ENCODE measurements at regions not wholly inside any gene's neighbourhood (a gene's known extent, or its start where the extent isn't known, plus 50 kb on each side); places are given as distances from the start of the nearest gene placed in this dataset.

DNA sequence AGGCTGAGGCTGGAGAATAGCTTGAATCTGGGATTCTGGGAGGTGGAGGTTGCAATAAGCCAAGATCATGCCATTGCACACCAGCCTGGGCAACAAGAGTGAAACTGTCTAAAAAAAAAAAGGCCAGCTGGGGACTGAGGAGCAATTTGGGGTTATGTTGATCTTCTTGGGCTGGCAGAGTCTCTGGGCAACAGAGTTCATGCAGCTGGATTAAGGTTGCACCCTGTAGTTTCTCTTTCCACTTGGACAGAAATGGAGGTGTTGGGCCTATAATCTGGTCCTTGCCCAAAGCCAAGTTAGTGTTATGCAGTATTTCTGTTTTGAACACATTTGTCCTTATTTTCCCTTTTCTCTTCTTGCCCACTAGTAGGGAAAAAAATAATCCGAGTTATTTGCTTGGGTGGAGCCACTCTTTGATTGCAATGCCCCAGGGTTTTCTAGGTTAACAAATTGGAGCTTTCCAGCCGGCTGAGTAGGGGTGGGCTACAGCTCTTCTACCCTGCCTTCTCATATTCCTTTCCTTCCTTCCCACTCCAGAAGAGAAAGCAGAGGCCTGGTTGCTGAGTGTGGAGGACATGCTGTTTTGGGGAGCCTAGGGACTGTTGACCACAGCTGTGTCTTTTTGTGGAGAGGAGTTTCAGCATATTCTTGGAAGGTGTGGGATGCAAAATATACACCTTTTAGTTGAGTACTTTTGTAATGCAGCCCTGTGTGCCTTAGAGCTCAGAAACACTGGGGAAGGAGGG is 213.9 kb downstream of the SOX4 start:
- Histone ChIP-seq H3K9ac (ENCODE audit: low read length) (no peak overlapping the region), H3K36me3 (ENCODE audit: insufficient read depth, low read length) (no peaks in the 10 kb centered on the region), H3K27me3 (ENCODE audit: insufficient read depth, low read length) (no peaks in the 10 kb centered on the region), H3K79me2 (ENCODE audit: insufficient read depth, low read length) (no peaks in the 10 kb centered on the region), H3K4me1 (ENCODE audit: insufficient read depth, low read length, severe bottlenecking) (no peaks in the 10 kb centered on the region), H3K27ac (ENCODE audit: low read depth, low read length, poor library complexity, severe bottlenecking) (no peak overlapping the region), H3K4me3 (ENCODE audit: low read depth, low read length, poor library complexity, severe bottlenecking) (no peak overlapping the region), H3F3A (ENCODE audit: insufficient read depth, low read length) (no peaks in the 10 kb centered on the region), H4K20me1 (ENCODE audit: insufficient read depth, low read length) (no peaks in the 10 kb centered on the region), H2AFZ (ENCODE audit: low read length) (no peak overlapping the region), H3K9me3 (ENCODE audit: low read length) (no peaks in the 10 kb centered on the region), H3K9me2 (ENCODE audit: low read depth, low read length) (no peaks in the 10 kb centered on the region), H3K4me2 (ENCODE audit: low read length) (no peak overlapping the region)
- TF ChIP-seq EZH2 (IDR thresholded peaks at IDR 0.05; ENCODE audit: borderline replicate concordance, low read length), result no peak

GRCh38 chr6:21808045-21808470 is 214.5 kb downstream of the SOX4 start:
- Histone ChIP-seq H3K79me2 (ENCODE audit: insufficient read depth, low read length) (no peaks in the 10 kb centered on the region), H3K4me1 (ENCODE audit: insufficient read depth, low read length, severe bottlenecking) (no peaks in the 10 kb centered on the region), H3K9ac (ENCODE audit: low read length) (no peak overlapping the region), H3K27ac (ENCODE audit: low read depth, low read length, poor library complexity, severe bottlenecking) (no peak overlapping the region), H3K4me3 (ENCODE audit: low read depth, low read length, poor library complexity, severe bottlenecking) (no peak overlapping the region), H2AFZ (ENCODE audit: low read length) (no peak overlapping the region), H3F3A (ENCODE audit: insufficient read depth, low read length) (no peaks in the 10 kb centered on the region), H3K4me2 (ENCODE audit: low read length) (no peak overlapping the region), H3K9me2 (ENCODE audit: low read depth, low read length) (no peaks in the 10 kb centered on the region), H4K20me1 (ENCODE audit: insufficient read depth, low read length) (no peaks in the 10 kb centered on the region), H3K9me3 (ENCODE audit: low read length) (no peaks in the 10 kb centered on the region), H3K36me3 (ENCODE audit: insufficient read depth, low read length) (no peaks in the 10 kb centered on the region), H3K27me3 (ENCODE audit: insufficient read depth, low read length) (no peaks in the 10 kb centered on the region)
- TF ChIP-seq EZH2 (IDR thresholded peaks at IDR 0.05; ENCODE audit: borderline replicate concordance, low read length), result no peak
- TF ChIP-seq, protein P1, sequence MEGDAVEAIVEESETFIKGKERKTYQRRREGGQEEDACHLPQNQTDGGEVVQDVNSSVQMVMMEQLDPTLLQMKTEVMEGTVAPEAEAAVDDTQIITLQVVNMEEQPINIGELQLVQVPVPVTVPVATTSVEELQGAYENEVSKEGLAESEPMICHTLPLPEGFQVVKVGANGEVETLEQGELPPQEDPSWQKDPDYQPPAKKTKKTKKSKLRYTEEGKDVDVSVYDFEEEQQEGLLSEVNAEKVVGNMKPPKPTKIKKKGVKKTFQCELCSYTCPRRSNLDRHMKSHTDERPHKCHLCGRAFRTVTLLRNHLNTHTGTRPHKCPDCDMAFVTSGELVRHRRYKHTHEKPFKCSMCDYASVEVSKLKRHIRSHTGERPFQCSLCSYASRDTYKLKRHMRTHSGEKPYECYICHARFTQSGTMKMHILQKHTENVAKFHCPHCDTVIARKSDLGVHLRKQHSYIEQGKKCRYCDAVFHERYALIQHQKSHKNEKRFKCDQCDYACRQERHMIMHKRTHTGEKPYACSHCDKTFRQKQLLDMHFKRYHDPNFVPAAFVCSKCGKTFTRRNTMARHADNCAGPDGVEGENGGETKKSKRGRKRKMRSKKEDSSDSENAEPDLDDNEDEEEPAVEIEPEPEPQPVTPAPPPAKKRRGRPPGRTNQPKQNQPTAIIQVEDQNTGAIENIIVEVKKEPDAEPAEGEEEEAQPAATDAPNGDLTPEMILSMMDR (IDR thresholded peaks at IDR 0.05; ENCODE audit: low read length), result no peak

DNA sequence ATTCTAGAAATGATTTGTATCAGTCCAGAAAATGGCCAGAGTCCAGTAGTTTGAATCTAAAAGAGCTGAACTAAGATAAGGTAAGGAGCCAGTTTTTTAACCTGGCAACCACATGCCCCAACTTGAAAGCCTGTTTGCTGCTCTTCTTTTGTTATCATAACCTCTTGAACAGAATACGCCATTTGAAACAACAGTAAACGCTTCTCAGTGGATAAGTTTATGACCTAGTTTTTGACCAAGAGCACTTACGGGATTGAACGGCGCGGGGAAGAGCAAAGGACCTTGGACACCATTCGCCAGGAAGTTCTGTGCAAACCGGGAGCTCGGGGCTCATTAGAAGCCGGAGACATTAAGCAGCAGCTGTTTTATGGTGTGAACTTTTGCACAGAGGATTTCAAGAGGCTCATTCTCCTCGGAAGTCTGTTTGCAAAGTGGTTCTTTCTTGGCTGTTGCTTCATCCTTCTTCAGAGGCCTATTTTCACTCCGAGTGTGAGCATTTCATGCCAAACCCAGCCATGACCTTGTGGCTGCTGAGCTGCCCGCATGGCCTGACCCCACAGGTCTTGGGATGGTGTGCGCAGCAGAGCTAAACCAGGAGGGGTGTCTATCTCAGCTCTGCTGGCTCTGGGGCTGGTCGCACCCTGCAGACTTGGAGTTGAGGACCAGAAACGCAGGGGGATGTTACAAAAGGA is 215.1 kb downstream of the SOX4 start:
- Histone ChIP-seq H3K4me1 (ENCODE audit: insufficient read depth, low read length, severe bottlenecking) (no peaks in the 10 kb centered on the region), H3K79me2 (ENCODE audit: insufficient read depth, low read length) (no peaks in the 10 kb centered on the region), H3K9me3 (ENCODE audit: low read length) (no peaks in the 10 kb centered on the region), H3F3A (ENCODE audit: insufficient read depth, low read length) (no peaks in the 10 kb centered on the region), H3K4me3 (ENCODE audit: low read depth, low read length, poor library complexity, severe bottlenecking) (no peak overlapping the region), H3K27ac (ENCODE audit: low read depth, low read length, poor library complexity, severe bottlenecking) (no peak overlapping the region), H4K20me1 (ENCODE audit: insufficient read depth, low read length) (no peaks in the 10 kb centered on the region), H2AFZ (ENCODE audit: low read length) (no peak overlapping the region), H3K36me3 (ENCODE audit: insufficient read depth, low read length) (no peaks in the 10 kb centered on the region), H3K4me2 (ENCODE audit: low read length) (no peak overlapping the region), H3K9ac (ENCODE audit: low read length) (no peak overlapping the region), H3K9me2 (ENCODE audit: low read depth, low read length) (no peaks in the 10 kb centered on the region), H3K27me3 (ENCODE audit: insufficient read depth, low read length) (no peaks in the 10 kb centered on the region)
- no peak for TF ChIP-seq EZH2 (IDR thresholded peaks at IDR 0.05; ENCODE audit: borderline replicate concordance, low read length)
- TF ChIP-seq, protein P1 (IDR thresholded peaks at IDR 0.05; ENCODE audit: low read length), result no peak

Data from OCI-LY1 (cell line).